Left lung (tissue), 4 donors: ENCODE measurements at regions not wholly inside any gene's neighbourhood (a gene's known extent, or its start where the extent isn't known, plus 50 kb on each side); places are given as distances from the start of the nearest gene placed in this dataset.
"Not testable (repeated sequence)": the region's sequence is repeated elsewhere in the genome, so short reads cannot be mapped to it uniquely, and the experiment has no call there.

Experiments
- ATAC-seq: fragments of 200-7000 bp; cut with Tn5 transposase; one replicate; pipeline ENCODE4 v1.9.1; 2020; ENCODE audit warnings: moderate library complexity
- DNase-seq, 4 donors: peaks; one replicate each; pipeline ENCODE4 v3.0.0-alpha.2; 2013 to 2020
- H3K27ac ChIP-seq, 2 donors: fragments of 200-600 bp; sonication (generic) in 1 of 2; one replicate each; pipeline versions ENCODE4 v1.5.0 to v1.8.0; 2020 to 2021
- H3K27me3 ChIP-seq, 2 donors: fragments of 200-600 bp; sonication (generic) in 1 of 2; one replicate each; pipeline versions ENCODE4 v1.5.0 to v1.8.0; 2020 to 2021
- H3K36me3 ChIP-seq, 2 donors: fragments of 200-600 bp; sonication (generic) in 1 of 2; one replicate each; pipeline versions ENCODE4 v1.5.0 to v1.8.0; 2020 to 2021
- H3K4me1 ChIP-seq, 2 donors: fragments of 200-600 bp; one replicate each; pipeline ENCODE4 v1.8.0; 2021
- H3K4me3 ChIP-seq, 2 donors: fragments of 200-600 bp; sonication (generic) in 1 of 2; one replicate each; pipeline versions ENCODE4 v1.5.0 to v1.8.0; 2020 to 2021; ENCODE audit warnings: mild to moderate bottlenecking in 1 of 2
- H3K9me3 ChIP-seq, 2 donors: fragments of 200-600 bp; sonication (generic) in 1 of 2; one replicate each; pipeline versions ENCODE4 v1.5.0 to v1.8.0; 2020 to 2021
- CTCF ChIP-seq, 2 donors: fragments of 200-600 bp; sonication (generic) in 1 of 2; IDR thresholded peaks; one replicate each; pipeline versions ENCODE4 v1.5.0 to v1.8.0; 2021; ENCODE audit warnings: antibody characterized with exemption in 2 of 2
- intact Hi-C, 2 donors: fragments of 100-400 bp; cut with DNase I; formaldehyde crosslinking; loops; one replicate each; pipeline versions ENCODE4 v1.11.2 to v1.14.2; 2022
- donor health status: DM: no; HTN: yes; CAD: no.
- donor health status: DM: no; HTN: no; CAD: no.

- Histone ChIP-seq H3K4me3 (no peak overlapping the region), H3K4me1 (no peaks in the 10 kb centered on the region), H3K9me3 (peaks cover 0 to 5% of the 10 kb centered on the region in 2 donors), H3K27me3 (no peaks in the 10 kb centered on the region), H3K36me3 (no peaks in the 10 kb centered on the region), H3K27ac (no peak overlapping the region)
- no peak for DNase-seq
- no peak for ATAC-seq
- intact Hi-C loops = no loop called here
- no peak for TF ChIP-seq CTCF (IDR thresholded peaks at IDR 0.05)
These were observed 156.4 kb upstream of the PFN2 start for GRCh38 chr3:150127011-150127490.

GRCh38 chr3:150124142-150124541 is 153.4 kb upstream of the PFN2 start:
- TF ChIP-seq CTCF (IDR thresholded peaks at IDR 0.05) = no peak
- Histone ChIP-seq H3K27me3 (no peaks in the 10 kb centered on the region), H3K27ac (no peak overlapping the region), H3K9me3 (peaks cover 0 to 5% of the 10 kb centered on the region in 2 donors), H3K4me3 (no peak overlapping the region), H3K4me1 (no peaks in the 10 kb centered on the region), H3K36me3 (no peaks in the 10 kb centered on the region)
- ATAC-seq = no peak
- DNase-seq = no peak
- intact Hi-C loops = no loop called here

- H3K36me3 ChIP-seq, DNase-seq, intact Hi-C loops, H3K27ac ChIP-seq, H3K27me3 ChIP-seq, ATAC-seq, H3K4me3 ChIP-seq, H3K4me1 ChIP-seq, H3K9me3 ChIP-seq: not testable (repeated sequence)
These were observed 152.6 kb upstream of the PFN2 start for GRCh38 chr3:150123249-150123648.

GRCh38 chr3:150118219-150118618 is 147.5 kb upstream of the PFN2 start:
- ATAC-seq (no peak), DNase-seq (no peak)
- Histone ChIP-seq H3K27ac (no peak overlapping the region), H3K36me3 (no peaks in the 10 kb centered on the region), H3K4me1 (no peaks in the 10 kb centered on the region), H3K9me3 (peaks cover 0 to 5% of the 10 kb centered on the region in 2 donors), H3K27me3 (no peaks in the 10 kb centered on the region), H3K4me3 (no peak overlapping the region)
- TF ChIP-seq CTCF (IDR thresholded peaks at IDR 0.05) = no peak
- intact Hi-C loops = no loop called here

GRCh38 chr3:150117076-150117475 is 146.4 kb upstream of the PFN2 start:
- intact Hi-C loops = no loop called here
- Histone ChIP-seq H3K9me3 (no peaks in the 10 kb centered on the region), H3K4me3 (no peak overlapping the region), H3K27me3 (no peaks in the 10 kb centered on the region), H3K27ac (no peak overlapping the region), H3K4me1 (no peaks in the 10 kb centered on the region), H3K36me3 (no peaks in the 10 kb centered on the region)
- DNase-seq (no peak), ATAC-seq (no peak)
- TF ChIP-seq CTCF (IDR thresholded peaks at IDR 0.05) = no peak

- ATAC-seq = no peak
- Histone ChIP-seq H3K27me3 (no peaks in the 10 kb centered on the region), H3K36me3 (no peaks in the 10 kb centered on the region), H3K4me1 (no peaks in the 10 kb centered on the region), H3K27ac (no peak overlapping the region), H3K9me3 (no peaks in the 10 kb centered on the region), H3K4me3 (no peak overlapping the region)
- intact Hi-C loops = no loop called here
- TF ChIP-seq CTCF (IDR thresholded peaks at IDR 0.05) = no peak
- no peak for DNase-seq
These were observed 145.5 kb upstream of the PFN2 start for GRCh38 chr3:150116196-150116595.
